HT-29 (cell line): ENCODE measurements at regions not wholly inside any gene's neighbourhood (a gene's known extent, or its start where the extent isn't known, plus 50 kb on each side); places are given as distances from the start of the nearest gene placed in this dataset.

Experiments
- DNase-seq: peaks from one replicate; pipeline ENCODE4 v3.0.0-alpha.2; 2015; ENCODE audit warnings: low spot score

- no peak for DNase-seq
These were observed 1223.6 kb upstream of the GJE1 start for GRCh38 chr6:140909156-140909555.

GRCh38 chr6:140908505-140908904, 1224.2 kb upstream of the GJE1 start:
- no peak for DNase-seq

- DNase-seq = no peak
These were observed 1225.5 kb upstream of the GJE1 start for GRCh38 chr6:140907235-140907634.

- DNase-seq = no peak
These were observed 1227.0 kb upstream of the GJE1 start for GRCh38 chr6:140905724-140906123.

- DNase-seq = no peak
These were observed 1227.7 kb upstream of the GJE1 start for GRCh38 chr6:140905050-140905449.

- no peak for DNase-seq
These were observed 1234.7 kb upstream of the GJE1 start for GRCh38 chr6:140897804-140898573.

- DNase-seq = no peak
These were observed 1235.4 kb upstream of the GJE1 start for GRCh38 chr6:140897349-140897748.

GRCh38 chr6:140893432-140893831, 1239.3 kb upstream of the GJE1 start:
- no peak for DNase-seq

- DNase-seq = no peak
These were observed 1252.8 kb upstream of the GJE1 start for GRCh38 chr6:140879946-140880345.

GRCh38 chr6:140874066-140874465, 1258.7 kb upstream of the GJE1 start:
- no peak for DNase-seq

- no peak for DNase-seq
These were observed 1259.8 kb upstream of the GJE1 start for GRCh38 chr6:140872885-140873284.

GRCh38 chr6:140871911-140872310, 1260.8 kb upstream of the GJE1 start:
- no peak for DNase-seq

- no peak for DNase-seq
These were observed 1265.4 kb upstream of the GJE1 start for GRCh38 chr6:140867336-140867735.

- no peak for DNase-seq
These were observed 1274.2 kb upstream of the GJE1 start for GRCh38 chr6:140858381-140858971.

GRCh38 chr6:140857739-140858380, 1274.9 kb upstream of the GJE1 start:
- no peak for DNase-seq

GRCh38 chr6:140855520-140855919, 1277.2 kb upstream of the GJE1 start:
- DNase-seq = no peak

- no peak for DNase-seq
These were observed 1278.4 kb upstream of the GJE1 start for GRCh38 chr6:140854318-140854717.

- DNase-seq = no peak
These were observed 1282.3 kb upstream of the GJE1 start for GRCh38 chr6:140850438-140850837.

GRCh38 chr6:140849456-140849855, 1283.3 kb upstream of the GJE1 start:
- no peak for DNase-seq

GRCh38 chr6:140847262-140847645, 1285.5 kb upstream of the GJE1 start:
- no peak for DNase-seq

GRCh38 chr6:140846503-140847261, 1286.0 kb upstream of the GJE1 start:
- DNase-seq = peak; percentile 16

- no peak for DNase-seq
These were observed 1287.0 kb upstream of the GJE1 start for GRCh38 chr6:140845701-140846100.
